A549 (cell line): ENCODE measurements at regions not wholly inside any gene's neighbourhood (a gene's known extent, or its start where the extent isn't known, plus 50 kb on each side); places are given as distances from the start of the nearest gene placed in this dataset.

Experiments used
- BHLHE40 ChIP-seq: IDR thresholded peaks from 2 replicates; pipeline ENCODE4 v1.6.1; 2012; ENCODE audit warnings: low read depth, low read length, inconsistent platforms
- CHD4 ChIP-seq: fragments of 200-600 bp; sonication (generic); IDR thresholded peaks from 2 replicates; pipeline ENCODE4 v1.6.1; 2016; ENCODE audit warnings: antibody characterized with exemption, mild to moderate bottlenecking, borderline replicate concordance
- EHMT2 ChIP-seq: fragments of 200-600 bp; sonication (generic); IDR thresholded peaks from 2 replicates; pipeline ENCODE4 v1.6.1; 2016; ENCODE audit warnings: antibody characterized with exemption, low read depth, mild to moderate bottlenecking, moderate library complexity
- MAZ ChIP-seq: fragments of 150-350 bp; IDR thresholded peaks from 2 replicates; pipeline ENCODE4 v1.6.1; 2014; ENCODE audit warnings: antibody characterized with exemption, low read depth, low read length, borderline replicate concordance
- POLR2A ChIP-seq: IDR thresholded peaks from 2 replicates; pipeline ENCODE4 v1.6.1; 2012; ENCODE audit warnings: mild to moderate bottlenecking, low read length
- SMC3 ChIP-seq: fragments of >200 bp; sonication (Bioruptor Twin); formaldehyde crosslinking; IDR thresholded peaks from 3 replicates; pipeline ENCODE4 v1.6.1; 2018; ENCODE audit warnings: inconsistent platforms
- ZFP36 ChIP-seq: fragments of 450-650 bp; IDR thresholded peaks from 2 replicates; pipeline ENCODE4 v1.6.1; 2014; ENCODE audit warnings: borderline replicate concordance; ENCODE audit not compliant: partially characterized antibody
- TF ChIP-seq, protein P1 (sequence below): fragments of >200 bp; sonication (Bioruptor Twin); formaldehyde crosslinking; IDR thresholded peaks from 3 replicates; pipeline ENCODE4 v1.5.1; 2016
- TF ChIP-seq, protein P2 (sequence below): fragments of 200-600 bp; sonication (generic); IDR thresholded peaks from 2 replicates; pipeline ENCODE4 v1.6.1; 2016; ENCODE audit warnings: antibody characterized with exemption, mild to moderate bottlenecking, moderate library complexity
- TF ChIP-seq, protein P3 (sequence below): fragments of >200 bp; sonication (Bioruptor Twin); formaldehyde crosslinking; IDR thresholded peaks from 3 replicates; pipeline ENCODE4 v1.6.1; 2016
- TF ChIP-seq, protein P4 (sequence below): IDR thresholded peaks from 2 replicates; pipeline ENCODE4 v1.6.1; 2012
- TF ChIP-seq, protein P5 (sequence below): fragments of 250-450 bp; sonication (Bioruptor Pico); IDR thresholded peaks from 2 replicates; pipeline ENCODE4 v1.5.0; 2020; ENCODE audit warnings: low read depth, mild to moderate bottlenecking, moderate library complexity

DNA sequence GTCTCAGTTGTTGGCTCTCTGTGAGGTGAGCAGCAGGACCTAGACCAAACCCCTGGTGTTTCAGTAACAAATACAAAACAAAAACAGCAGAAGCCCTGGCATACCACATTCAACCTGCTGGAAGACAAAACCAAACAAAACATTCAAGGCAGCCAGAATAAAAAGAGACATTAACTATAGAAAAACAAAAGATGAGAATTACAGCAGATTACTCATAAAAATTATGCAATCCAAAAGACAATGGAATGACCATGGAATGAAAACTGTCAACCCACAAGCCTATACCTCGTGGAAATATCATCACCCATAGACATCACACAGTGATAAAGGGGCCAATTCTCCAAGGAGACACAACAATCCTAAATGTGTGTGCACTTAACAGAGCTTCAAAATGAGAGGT, 106.0 kb upstream of the IQSEC1 start:
- TF ChIP-seq POLR2A, result no peak
- TF ChIP-seq, protein P1, sequence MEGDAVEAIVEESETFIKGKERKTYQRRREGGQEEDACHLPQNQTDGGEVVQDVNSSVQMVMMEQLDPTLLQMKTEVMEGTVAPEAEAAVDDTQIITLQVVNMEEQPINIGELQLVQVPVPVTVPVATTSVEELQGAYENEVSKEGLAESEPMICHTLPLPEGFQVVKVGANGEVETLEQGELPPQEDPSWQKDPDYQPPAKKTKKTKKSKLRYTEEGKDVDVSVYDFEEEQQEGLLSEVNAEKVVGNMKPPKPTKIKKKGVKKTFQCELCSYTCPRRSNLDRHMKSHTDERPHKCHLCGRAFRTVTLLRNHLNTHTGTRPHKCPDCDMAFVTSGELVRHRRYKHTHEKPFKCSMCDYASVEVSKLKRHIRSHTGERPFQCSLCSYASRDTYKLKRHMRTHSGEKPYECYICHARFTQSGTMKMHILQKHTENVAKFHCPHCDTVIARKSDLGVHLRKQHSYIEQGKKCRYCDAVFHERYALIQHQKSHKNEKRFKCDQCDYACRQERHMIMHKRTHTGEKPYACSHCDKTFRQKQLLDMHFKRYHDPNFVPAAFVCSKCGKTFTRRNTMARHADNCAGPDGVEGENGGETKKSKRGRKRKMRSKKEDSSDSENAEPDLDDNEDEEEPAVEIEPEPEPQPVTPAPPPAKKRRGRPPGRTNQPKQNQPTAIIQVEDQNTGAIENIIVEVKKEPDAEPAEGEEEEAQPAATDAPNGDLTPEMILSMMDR, result no peak
- TF ChIP-seq, protein P2, sequence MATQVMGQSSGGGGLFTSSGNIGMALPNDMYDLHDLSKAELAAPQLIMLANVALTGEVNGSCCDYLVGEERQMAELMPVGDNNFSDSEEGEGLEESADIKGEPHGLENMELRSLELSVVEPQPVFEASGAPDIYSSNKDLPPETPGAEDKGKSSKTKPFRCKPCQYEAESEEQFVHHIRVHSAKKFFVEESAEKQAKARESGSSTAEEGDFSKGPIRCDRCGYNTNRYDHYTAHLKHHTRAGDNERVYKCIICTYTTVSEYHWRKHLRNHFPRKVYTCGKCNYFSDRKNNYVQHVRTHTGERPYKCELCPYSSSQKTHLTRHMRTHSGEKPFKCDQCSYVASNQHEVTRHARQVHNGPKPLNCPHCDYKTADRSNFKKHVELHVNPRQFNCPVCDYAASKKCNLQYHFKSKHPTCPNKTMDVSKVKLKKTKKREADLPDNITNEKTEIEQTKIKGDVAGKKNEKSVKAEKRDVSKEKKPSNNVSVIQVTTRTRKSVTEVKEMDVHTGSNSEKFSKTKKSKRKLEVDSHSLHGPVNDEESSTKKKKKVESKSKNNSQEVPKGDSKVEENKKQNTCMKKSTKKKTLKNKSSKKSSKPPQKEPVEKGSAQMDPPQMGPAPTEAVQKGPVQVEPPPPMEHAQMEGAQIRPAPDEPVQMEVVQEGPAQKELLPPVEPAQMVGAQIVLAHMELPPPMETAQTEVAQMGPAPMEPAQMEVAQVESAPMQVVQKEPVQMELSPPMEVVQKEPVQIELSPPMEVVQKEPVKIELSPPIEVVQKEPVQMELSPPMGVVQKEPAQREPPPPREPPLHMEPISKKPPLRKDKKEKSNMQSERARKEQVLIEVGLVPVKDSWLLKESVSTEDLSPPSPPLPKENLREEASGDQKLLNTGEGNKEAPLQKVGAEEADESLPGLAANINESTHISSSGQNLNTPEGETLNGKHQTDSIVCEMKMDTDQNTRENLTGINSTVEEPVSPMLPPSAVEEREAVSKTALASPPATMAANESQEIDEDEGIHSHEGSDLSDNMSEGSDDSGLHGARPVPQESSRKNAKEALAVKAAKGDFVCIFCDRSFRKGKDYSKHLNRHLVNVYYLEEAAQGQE, result no peak
- no peak for TF ChIP-seq CHD4
- no peak for TF ChIP-seq SMC3
- TF ChIP-seq, protein P3, sequence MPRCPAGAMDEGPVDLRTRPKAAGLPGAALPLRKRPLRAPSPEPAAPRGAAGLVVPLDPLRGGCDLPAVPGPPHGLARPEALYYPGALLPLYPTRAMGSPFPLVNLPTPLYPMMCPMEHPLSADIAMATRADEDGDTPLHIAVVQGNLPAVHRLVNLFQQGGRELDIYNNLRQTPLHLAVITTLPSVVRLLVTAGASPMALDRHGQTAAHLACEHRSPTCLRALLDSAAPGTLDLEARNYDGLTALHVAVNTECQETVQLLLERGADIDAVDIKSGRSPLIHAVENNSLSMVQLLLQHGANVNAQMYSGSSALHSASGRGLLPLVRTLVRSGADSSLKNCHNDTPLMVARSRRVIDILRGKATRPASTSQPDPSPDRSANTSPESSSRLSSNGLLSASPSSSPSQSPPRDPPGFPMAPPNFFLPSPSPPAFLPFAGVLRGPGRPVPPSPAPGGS, result no peak
- no peak for TF ChIP-seq BHLHE40
- TF ChIP-seq, protein P4, sequence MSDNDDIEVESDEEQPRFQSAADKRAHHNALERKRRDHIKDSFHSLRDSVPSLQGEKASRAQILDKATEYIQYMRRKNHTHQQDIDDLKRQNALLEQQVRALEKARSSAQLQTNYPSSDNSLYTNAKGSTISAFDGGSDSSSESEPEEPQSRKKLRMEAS, result no peak
- TF ChIP-seq ZFP36, result no peak
- TF ChIP-seq MAZ, result no peak
- TF ChIP-seq, protein P5, sequence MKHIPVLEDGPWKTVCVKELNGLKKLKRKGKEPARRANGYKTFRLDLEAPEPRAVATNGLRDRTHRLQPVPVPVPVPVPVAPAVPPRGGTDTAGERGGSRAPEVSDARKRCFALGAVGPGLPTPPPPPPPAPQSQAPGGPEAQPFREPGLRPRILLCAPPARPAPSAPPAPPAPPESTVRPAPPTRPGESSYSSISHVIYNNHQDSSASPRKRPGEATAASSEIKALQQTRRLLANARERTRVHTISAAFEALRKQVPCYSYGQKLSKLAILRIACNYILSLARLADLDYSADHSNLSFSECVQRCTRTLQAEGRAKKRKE (CRISPR knock-in tag), result no peak
- TF ChIP-seq EHMT2, result no peak
